GM21825 (cell line): ENCODE measurements at regions not wholly inside any gene's neighbourhood (a gene's known extent, or its start where the extent isn't known, plus 50 kb on each side); places are given as distances from the start of the nearest gene placed in this dataset.

Source experiments
- ATAC-seq: cut with Tn5 transposase; IDR thresholded peaks from one replicate; pipeline ENCODE4 v1.9.1; 2021; ENCODE audit warnings: mild to moderate bottlenecking, moderate library complexity; ENCODE audit not compliant: unreplicated experiment

- ATAC-seq, result no peak
Measured at GRCh38 chr3:74676-75243, 121.8 kb upstream of the CHL1 start.

GRCh38 chr3:75260-75659 is 121.3 kb upstream of the CHL1 start:
- no peak for ATAC-seq

- ATAC-seq, result no peak
Measured at GRCh38 chr3:79542-79941, 117.0 kb upstream of the CHL1 start.

GRCh38 chr3:82508-82907 is 114.1 kb upstream of the CHL1 start:
- no peak for ATAC-seq

- no peak for ATAC-seq
Measured at GRCh38 chr3:83096-83495, 113.5 kb upstream of the CHL1 start.

- ATAC-seq, result no peak
Measured at GRCh38 chr3:85180-85579, 111.4 kb upstream of the CHL1 start.

GRCh38 chr3:88267-88666 is 108.3 kb upstream of the CHL1 start:
- ATAC-seq, result no peak

GRCh38 chr3:93746-94145 is 102.8 kb upstream of the CHL1 start:
- no peak for ATAC-seq

- no peak for ATAC-seq
Measured at GRCh38 chr3:96259-96658, 100.3 kb upstream of the CHL1 start.

GRCh38 chr3:97417-98258 is 98.9 kb upstream of the CHL1 start:
- ATAC-seq, result no peak

GRCh38 chr3:98259-98654 is 98.3 kb upstream of the CHL1 start:
- ATAC-seq, result no peak

GRCh38 chr3:99506-99905 is 97.1 kb upstream of the CHL1 start:
- ATAC-seq, result no peak

- no peak for ATAC-seq
Measured at GRCh38 chr3:102484-102883, 94.1 kb upstream of the CHL1 start.

- ATAC-seq, result no peak
Measured at GRCh38 chr3:103991-104390, 92.6 kb upstream of the CHL1 start.

GRCh38 chr3:105585-105984 is 91.0 kb upstream of the CHL1 start:
- no peak for ATAC-seq

- ATAC-seq, result no peak
Measured at GRCh38 chr3:106619-107018, 89.9 kb upstream of the CHL1 start.

- ATAC-seq, result no peak
Measured at GRCh38 chr3:111143-112069, 85.2 kb upstream of the CHL1 start.

- no peak for ATAC-seq
Measured at GRCh38 chr3:112773-113172, 83.8 kb upstream of the CHL1 start.

GRCh38 chr3:118666-119065 is 77.9 kb upstream of the CHL1 start:
- ATAC-seq, result no peak

- ATAC-seq, result no peak
Measured at GRCh38 chr3:123341-123740, 73.2 kb upstream of the CHL1 start.

GRCh38 chr3:124557-125179 is 71.9 kb upstream of the CHL1 start:
- peak; percentile 68 for ATAC-seq
